Activated CD4-positive, alpha-beta T cell treated with anti-CD3 and anti-CD28 coated beads, Interleukin-2, amount 50 U/mL, for 48 hours (primary cell): ENCODE measurements at regions not wholly inside any gene's neighbourhood (a gene's known extent, or its start where the extent isn't known, plus 50 kb on each side); places are given as distances from the start of the nearest gene placed in this dataset.
"Not testable (repeated sequence)": the region's sequence is repeated elsewhere in the genome, so short reads cannot be mapped to it uniquely, and the experiment has no call there.

Experiments used
- DNase-seq, 2 experiments: peaks; one replicate each; pipeline ENCODE4 v3.0.0-alpha.2; 2020

DNA sequence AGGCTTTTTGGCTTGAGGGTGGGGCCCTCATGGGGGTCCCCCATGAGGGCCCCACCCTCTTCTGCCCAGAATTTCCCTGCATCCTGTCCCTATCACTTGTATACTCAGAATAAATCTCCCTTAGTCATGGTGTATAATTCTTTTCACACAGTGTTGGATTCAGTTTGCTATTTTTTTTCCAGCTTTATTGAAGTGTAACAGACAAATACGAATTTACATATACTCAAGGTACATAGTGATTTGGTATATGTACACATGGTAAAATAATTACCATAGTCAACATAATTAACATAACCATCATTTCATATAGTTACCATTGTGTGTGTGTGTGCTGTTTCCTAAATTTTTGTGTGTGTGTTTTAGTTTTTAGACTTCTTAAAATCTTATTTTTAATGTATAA lies 289.4 kb downstream of the CNTNAP3B start:
- DNase-seq: not testable (repeated sequence)

DNA sequence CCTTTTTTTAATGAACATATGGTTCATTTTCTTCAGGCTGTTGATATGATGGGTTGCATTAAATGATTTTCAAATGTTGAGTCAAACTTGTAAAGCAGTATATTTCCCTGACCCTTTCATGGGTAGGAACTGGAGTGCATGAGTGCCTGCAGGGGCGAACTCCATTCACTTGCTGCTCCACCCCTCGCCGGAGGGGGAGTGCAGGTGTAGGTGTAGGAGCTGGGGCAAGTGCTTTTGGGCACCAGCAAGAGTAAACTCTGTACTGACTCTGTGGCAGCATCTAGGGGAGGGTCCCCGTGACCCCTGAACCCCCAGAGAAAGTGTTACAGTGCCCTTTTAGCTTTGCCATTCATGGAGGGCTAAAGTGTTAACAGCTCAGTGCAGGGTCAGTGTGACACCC lies 290.3 kb downstream of the CNTNAP3B start:
- not testable (repeated sequence) for DNase-seq

DNA sequence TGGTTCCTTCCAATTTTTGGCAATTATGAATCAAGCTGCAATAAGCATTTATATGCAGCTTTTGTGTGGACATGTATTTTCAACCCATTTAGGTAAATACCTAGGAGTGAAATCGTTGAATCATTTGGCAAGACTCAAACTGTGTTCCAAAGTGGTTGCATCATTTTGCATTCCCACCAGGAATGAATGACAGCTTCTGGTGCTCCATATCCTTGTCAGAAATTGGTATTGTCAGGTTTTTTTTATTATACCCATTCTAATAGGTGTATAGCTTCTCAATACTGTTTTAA lies 290.7 kb downstream of the CNTNAP3B start:
- DNase-seq: not testable (repeated sequence)

DNA sequence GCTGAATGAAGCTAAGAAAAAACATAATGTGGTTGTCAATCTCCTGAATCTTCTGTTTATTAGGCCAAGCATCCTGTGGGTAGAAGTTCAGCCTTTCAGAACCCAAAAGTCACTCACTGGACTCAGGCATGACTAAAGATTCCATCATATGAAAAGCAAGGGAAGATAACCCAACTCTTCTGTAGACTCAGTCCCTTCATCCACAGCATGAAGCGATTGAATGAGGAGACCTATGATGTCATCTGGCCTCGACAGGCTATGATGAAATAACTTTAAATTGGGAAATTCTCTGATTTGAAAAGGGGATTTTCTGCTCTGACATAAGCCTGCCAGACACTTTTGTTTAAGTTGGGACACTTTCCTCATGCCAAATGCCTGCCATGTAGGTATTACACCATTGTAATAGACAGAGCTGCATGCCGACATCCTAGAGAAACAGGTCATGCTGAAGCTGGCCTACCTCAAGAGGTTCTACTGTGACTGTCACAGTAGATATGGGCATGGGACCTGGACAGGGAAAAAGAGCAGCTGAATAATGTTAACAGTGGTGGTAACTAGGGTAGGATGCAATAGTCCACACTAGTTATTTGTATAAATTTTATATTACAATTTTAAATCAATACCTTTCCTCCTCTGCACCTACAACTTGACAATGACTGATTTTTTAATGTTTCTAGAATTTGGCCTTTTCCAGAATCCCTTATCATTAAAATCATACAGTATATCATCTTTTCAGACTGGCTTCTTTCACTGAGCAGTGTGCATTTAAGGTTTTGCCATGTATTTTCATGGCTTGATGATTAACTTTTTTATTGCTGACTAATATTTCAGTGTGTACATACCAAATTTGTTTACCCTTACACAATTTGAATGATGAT lies 291.3 kb downstream of the CNTNAP3B start:
- DNase-seq: not testable (repeated sequence)

DNA sequence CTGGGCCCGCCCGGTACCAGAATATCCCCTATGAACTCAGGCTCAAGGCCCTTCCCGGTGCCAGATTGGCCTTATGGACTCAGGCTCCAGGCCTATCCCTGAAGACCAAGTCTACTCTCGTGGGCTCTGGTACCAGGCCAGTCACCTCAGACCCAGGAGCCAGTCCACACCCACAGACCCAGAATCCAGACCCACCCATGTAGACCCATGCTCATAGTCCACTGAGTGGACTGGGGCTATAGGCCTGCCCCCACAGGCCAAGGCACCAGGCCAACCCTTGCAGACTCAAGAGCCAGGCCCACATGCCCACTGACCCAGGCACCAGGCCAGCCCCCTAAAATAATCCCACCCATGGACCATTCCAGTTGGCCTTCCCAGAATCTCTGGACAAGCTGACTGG lies 296.1 kb downstream of the CNTNAP3B start:
- not testable (repeated sequence) for DNase-seq

DNA sequence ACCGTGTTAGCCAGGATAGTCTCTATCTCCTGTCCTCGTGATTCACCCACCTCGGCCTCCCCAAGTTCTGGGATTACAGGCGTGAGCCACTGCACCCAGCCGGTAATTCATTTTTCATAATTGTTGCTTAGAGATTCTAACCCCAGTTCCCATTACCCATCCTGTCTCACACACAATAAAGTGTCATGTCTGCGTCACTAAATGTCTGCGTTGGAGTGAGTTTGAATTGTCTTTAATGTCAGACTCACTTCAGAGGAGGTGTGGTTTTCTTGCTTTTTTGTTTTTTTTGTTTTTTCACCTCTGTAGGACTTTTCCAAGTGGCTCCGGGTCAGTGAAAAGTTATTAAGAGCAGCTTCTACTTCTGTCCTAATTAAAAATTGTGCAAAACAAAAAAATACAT lies 304.5 kb downstream of the CNTNAP3B start:
- DNase-seq: not testable (repeated sequence)

DNA sequence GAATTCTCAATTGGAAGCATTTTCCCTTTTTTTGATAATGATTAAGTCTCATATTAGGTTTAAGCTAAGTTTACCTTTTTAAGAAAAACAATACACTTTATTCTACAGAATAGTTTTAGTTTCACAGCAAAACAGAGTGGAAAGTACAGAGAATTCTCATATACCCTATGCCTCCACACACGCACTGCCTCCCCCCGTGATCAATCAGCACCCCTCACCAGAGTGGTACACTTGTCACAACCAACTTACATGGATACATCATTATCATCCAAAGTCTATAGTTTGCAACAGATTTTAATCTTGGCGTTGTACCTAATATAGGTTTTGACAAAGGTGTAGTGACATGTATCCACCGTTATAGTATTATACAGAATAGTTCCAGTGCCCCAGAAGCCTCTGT lies 326.5 kb downstream of the CNTNAP3B start:
- not testable (repeated sequence) for DNase-seq

DNA sequence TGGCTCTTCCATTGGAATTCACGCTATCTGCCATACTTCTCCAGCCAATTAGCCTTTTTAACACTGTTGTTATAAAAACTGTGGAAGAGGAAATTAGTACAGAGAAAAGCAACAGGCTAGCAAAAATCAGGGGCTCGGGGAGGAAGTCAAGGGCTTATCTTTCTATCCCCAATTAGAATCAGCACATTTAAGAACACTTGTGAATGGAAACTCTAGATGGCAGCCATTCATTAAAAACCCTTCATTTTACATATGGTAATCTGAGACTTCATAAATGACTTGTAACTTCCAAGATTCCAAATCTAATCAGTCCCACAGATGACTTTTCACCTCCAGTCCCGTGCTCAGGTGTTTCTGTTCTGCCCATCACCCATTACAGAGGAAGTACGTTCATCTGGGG lies 330.5 kb downstream of the CNTNAP3B start:
- not testable (repeated sequence) for DNase-seq

DNA sequence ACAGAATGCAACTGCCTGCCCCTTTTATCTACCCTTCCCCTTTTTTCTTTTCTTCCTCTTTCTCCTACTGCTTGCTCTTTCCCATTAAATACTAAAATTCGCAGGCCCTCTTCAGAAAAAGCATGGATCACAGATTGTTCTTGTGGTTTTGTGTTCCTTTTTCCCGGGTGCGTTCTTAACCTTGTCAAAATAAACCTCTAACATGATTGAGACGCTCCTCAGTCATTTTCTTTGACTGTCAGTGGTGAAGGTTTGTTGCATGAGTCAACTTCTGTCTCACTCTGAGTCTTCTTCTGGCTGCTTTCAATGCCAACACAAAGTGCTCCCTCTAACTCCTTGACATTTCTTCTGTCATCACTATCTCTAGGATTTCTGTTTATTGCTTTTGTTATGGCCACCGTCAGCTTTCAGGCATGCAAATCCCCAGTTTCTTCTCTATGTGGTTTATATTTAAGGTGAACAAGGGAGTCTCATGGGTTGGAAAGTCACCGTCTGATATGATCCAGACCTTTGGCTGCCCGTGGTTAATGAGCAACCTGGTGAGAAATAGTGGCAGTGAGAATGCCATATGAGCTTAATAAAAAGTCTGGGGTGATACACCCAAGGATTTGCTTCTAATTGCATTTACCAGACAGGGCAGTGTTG lies 338.4 kb downstream of the CNTNAP3B start:
- DNase-seq: not testable (repeated sequence)

DNA sequence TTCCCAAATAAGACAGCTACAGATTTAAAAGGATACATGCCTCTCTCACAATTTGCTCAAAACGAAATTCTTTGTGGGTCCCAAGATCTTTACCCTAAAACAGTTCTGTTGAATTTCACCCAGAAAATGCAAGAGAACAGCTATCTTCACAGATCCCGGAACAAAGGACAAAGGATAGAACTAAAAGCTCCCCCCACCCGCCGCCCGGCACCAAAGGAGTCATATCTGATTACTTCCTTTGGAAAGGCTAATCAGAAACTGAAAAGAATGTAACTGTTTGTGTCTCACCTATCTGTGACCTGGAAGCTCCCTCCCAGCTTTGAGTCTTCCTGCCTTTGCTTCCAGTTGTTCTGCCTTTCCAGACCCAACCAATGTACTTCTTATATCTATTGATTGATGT lies 339.2 kb downstream of the CNTNAP3B start:
- not testable (repeated sequence) for DNase-seq

DNA sequence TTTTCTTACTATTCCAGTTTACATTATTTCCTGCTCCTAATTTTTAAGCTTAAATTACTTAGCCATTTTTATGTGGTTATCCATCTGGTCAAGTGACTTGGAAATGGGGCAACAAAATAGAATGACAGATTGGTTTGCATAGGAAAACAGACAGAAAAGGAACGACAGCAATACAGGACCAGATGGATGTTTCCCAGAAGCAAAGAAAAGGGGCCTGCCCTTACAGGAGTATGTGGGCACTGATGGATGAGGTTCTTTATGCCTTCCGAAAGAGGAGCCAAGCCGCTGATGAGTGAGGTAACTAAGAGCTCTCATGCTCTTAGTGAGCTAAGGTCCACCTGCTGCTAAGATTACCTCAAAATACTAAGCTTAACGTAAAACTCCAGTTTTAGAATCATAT lies 339.8 kb downstream of the CNTNAP3B start:
- not testable (repeated sequence) for DNase-seq

DNA sequence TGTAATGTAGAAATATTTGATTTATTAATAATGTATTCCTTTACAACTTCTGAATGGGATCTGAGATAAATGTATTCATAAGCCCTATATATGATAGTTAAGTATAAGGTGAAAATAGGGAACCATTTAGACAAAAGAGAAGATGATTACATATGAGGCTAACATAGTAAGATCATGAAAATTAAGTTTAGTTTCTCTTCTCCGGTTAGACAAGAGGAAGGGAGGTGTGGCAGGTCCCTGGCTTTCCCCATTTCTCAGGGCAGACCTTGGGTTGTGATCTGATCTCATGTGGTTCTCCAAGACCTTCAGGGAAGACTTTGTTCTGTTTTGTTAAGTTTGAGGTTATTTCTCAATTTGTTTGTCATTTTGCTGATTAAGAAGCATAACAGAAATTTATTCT lies 341.3 kb downstream of the CNTNAP3B start:
- DNase-seq: not testable (repeated sequence)

DNA sequence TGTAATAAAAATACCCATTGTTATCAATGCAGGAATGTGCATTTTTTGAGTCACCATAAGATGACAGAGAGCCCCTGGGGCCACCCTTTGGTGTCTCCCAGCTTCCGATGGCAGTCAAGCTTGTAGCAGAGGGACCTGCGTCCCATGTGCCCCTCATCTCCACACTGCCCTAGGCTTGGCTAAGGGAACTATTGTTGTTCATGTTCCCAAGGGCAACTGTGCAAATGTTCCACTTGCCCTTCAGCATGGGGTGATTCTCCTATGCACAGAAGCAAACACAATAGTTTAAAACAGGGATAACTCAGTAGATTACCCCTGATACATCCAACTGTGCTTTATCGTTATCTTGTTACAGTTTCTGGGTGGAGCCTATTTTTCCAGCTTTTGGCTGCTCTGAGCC lies 342.0 kb downstream of the CNTNAP3B start:
- DNase-seq: not testable (repeated sequence)

DNA sequence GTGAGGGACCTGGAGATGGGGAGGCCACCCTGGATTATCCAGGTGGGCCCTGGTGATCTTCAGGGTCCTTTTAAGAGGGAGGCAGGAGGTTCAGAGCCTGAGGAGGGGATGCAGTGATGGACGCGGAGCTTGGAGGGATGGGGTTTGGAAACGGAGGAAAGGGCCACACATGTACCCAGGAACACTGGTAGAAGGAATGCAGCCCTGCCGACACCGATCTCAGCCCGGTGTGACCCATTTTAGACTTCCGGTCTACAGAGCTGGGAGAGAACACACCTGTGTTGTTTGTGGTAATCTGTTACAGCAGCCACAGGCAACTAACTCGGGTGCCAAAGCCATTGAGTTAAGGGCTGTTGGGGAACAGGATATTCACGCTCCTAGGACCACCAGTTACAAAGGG lies 345.2 kb downstream of the CNTNAP3B start:
- not testable (repeated sequence) for DNase-seq

DNA sequence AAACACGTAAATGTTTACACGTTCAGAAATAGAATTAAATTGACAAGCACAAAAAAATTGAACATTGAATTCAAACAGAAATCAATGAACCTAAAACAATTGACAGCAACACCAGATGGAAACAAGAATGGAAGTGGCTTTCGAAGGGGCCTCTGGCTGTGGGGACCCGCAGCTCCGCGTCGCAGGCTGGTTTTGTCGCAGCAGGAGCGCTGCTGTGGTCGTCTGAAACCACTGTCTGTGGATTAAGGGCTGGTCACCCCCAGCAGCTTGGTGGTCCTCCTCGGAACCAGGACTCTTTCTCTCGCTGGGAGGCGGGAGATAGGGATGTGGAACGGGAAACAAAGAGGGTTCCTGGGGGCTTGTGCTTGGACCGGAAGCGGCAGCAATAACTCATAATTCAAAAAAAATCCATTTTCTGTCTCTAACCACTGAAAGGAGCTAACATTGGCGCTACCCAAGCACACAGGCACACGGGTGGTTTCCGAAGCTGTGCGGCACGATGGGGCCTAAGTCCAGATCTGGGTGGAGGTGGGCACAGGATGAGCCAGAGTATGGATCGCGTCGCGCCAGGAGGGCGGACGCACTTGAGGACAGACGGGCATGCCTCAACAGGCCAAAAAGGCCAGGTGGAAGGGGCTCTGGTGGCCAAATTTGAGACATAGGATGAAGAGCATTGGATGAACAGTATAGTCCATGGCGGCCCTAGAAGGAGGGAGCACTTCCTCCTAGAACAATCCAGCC lies 346.0 kb downstream of the CNTNAP3B start:
- not testable (repeated sequence) for DNase-seq

DNA sequence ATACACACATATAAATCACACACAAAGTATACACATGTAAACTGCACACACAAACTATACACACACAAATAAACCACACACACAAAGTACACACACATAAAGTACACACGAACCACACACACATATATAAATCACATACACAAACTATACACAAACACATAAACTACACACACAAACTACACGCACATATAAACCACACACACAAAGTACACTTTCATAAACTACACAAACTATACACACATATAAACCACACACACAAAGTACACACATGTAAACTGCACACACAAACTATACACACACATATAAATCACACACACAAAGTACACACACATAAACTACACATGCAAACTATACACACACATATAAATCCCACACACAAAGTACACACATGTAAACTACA lies 347.3 kb downstream of the CNTNAP3B start:
- not testable (repeated sequence) for DNase-seq

DNA sequence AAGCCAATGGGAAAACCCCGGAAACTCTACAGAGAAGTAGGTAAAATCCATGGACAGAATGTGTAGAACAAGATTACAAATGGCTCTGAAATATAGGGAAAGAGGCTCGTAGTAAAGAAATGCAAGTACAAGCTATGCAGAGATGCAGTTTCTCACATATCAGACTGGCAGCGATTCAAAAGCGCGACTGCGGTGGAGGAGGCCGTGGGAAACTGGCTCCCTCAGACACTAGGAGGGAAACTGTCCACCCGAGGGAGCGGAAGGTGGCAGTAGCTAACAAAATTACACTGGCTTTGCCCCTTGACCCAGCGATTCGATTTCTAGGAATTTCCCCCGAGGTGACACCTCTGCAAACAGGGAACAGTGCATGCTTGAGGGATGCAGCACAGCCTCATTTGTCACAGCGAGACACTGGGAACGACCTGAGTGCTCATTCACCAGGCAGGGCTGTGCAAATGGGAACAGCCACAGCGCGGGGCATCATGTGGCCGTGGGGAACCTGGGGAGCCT lies 349.3 kb downstream of the CNTNAP3B start:
- not testable (repeated sequence) for DNase-seq

DNA sequence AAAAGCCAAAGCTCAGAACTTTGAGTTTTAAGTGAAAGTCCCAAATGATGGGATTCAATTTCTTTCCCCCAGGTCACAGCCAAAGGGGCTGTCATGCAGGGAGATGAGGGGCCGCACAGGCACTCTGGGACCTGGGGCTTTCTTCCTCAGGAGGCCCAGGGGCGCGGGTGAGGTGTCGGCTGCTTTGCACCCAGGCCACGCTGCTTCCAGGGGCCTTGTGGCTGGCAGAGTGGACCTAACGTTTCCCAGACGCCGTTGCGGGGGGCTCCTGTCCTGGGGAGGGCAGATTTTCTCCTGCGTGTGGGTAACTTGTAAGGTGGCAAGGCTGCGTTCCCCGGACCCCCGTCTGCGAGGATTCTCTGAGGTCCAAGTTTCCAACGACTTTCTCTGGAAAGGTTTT lies 350.0 kb downstream of the CNTNAP3B start:
- not testable (repeated sequence) for DNase-seq

DNA sequence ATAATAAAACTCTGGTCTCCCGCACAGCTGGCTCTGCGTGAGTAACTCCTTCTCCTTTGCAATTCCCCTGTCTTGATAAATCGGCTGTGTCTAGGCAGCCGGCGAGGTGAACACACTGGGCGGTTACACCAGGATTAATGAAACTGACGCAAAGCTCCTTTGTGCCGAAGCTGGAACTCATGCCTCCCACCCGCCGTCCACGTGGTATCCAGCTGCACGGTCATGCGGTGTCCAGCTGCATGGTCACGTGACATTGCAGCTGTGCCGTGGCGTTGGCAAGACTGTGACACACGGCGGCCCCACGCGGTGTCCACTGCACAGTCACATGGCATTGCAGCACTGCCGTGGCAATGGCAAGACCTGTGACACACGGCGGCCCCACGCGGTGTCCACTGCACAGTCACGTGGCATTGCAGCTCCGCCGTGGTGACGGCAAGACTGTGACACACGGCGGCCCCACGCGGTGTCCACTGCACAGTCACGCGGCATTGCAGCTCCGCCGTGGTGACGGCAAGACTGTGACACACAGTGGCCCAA lies 350.6 kb downstream of the CNTNAP3B start:
- DNase-seq: not testable (repeated sequence)

DNA sequence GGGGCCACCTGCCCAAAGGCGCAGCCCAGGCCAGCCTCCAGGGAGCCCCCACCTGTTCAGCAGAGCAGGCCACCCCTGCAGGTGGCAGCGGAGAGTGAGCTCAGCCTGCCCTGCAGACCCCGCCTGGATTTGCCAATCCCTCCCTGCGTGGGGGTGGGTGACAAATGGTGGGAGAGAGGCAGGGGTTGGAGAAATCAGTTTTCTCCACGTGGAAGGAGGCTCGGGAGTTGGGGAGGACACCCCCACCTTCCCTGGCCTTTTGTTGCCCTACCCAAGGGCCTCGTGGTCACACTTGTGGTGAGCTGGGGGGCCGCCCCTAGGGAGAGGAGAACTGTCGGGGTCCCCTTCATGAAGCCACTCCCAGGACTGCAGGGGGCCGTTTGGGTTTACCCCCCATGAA lies 351.7 kb downstream of the CNTNAP3B start:
- not testable (repeated sequence) for DNase-seq

DNA sequence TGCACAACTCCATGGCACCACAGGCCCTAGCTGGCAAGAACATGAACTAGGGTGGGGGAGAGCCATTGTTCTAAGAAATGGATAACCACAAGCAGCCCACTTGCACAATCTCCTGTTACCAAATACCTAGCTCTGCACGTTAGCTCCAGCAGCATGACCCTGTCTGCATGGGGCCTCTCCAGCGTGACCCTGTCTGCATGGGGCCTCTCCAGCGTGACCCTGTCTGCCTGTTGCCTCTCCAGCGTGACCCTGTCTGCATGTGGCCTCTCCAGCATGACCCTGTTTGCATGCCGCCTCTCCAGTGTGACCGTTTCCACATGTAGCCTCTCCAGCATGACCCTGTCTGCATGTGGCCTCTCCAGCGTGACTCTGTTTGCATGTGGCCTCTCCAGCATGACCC lies 356.7 kb downstream of the CNTNAP3B start:
- not testable (repeated sequence) for DNase-seq

DNA sequence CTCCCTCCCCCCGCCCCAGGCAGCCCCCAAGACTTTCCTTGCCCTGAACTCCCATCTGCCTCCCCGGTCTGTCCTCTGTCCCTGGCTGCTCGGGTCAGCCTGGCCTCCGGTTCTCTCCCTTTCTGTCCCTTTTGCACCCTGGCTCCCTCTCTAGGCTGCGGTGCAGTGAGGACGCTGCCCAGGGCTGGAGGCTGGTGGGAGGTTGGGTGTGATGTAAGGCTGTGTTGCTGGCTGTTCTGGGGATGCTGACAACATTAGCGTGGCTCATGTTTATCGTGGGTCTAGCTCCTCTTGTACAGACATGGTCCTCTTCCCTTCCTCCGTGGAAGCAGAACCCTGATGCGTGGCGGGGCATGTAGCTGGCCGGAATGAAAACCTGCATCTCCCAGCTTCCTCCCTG lies 357.5 kb downstream of the CNTNAP3B start:
- DNase-seq: not testable (repeated sequence)

DNA sequence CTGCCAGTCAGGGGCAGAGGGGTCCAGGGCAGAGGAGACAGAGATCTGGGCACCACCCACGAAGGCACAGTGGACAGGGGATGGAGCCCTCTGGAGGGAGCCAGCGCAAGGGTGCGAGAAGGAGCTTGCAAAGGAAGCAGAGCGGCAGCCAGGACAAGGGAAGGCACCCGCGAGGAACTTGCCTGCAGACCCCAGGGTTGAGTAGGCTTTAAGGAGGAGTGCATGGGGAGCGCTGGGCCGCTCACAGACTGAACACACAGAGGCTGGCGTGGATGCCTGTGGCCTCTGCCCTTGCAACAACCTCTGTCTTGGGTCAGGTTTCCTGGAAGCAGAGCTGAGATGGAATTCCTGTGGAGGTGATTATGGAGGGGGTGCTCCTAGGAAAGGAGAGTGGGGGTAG lies 374.4 kb downstream of the CNTNAP3B start:
- DNase-seq: not testable (repeated sequence)
